K562 (cell line): ENCODE measurements at regions not wholly inside any gene's neighbourhood (a gene's known extent, or its start where the extent isn't known, plus 50 kb on each side); places are given as distances from the start of the nearest gene placed in this dataset.
A peak's percentile ranks its signal among the peaks of the same experiment; 100 is the strongest.

ENCODE experiments used
- ATF1 ChIP-seq, 2 experiments: fragments of 450-650 bp in 1 of 2; IDR thresholded peaks; 2 replicates each; pipeline ENCODE4 v1.6.1; 2016; ENCODE audit warnings: missing compliant biosample characterization in 1 of 2, missing genetic modification characterization in 1 of 2
- ATF7 ChIP-seq: fragments of 450-650 bp; IDR thresholded peaks from 2 replicates; pipeline ENCODE4 v1.7.1; 2014; ENCODE audit warnings: mild to moderate bottlenecking, moderate library complexity
- BHLHE40 ChIP-seq: IDR thresholded peaks from 2 replicates; pipeline ENCODE4 v1.6.1; 2011; ENCODE audit warnings: low read length, improper control_type of control experiment
- BRF1 ChIP-seq: IDR thresholded peaks from 3 replicates; pipeline ENCODE4 v1.6.1; 2011; ENCODE audit warnings: borderline replicate concordance, mild to moderate bottlenecking; ENCODE audit not compliant: insufficient read length; ENCODE audit errors: extremely low read depth
- CREB5 ChIP-seq: fragments of 250-450 bp; sonication (Bioruptor Pico); IDR thresholded peaks from 2 replicates; pipeline ENCODE4 v1.5.0; 2020; ENCODE audit warnings: mild to moderate bottlenecking
- FOXK2 ChIP-seq, 2 experiments: fragments of 450-650 bp; IDR thresholded peaks in 1 of 2; conservative IDR thresholded peaks in 1 of 2; 2 replicates each; pipeline ENCODE4 v1.6.1; 2016; ENCODE audit warnings: low read depth in 2 of 2, mild to moderate bottlenecking in 1 of 2
- FOXP1 ChIP-seq: sonication (generic); formaldehyde crosslinking; IDR thresholded peaks from 2 replicates; pipeline ENCODE4 v1.8.0; 2022; ENCODE audit warnings: mild to moderate bottlenecking, missing genetic modification reagents
- KDM1A ChIP-seq, 2 experiments: fragments of 450-650 bp; IDR thresholded peaks; 2 replicates each; pipeline ENCODE4 v1.6.1; 2016; ENCODE audit warnings: mild to moderate bottlenecking in 2 of 2
- L3MBTL2 ChIP-seq: fragments of 450-650 bp; IDR thresholded peaks from 2 replicates; pipeline ENCODE4 v1.6.1; 2016; ENCODE audit warnings: mild to moderate bottlenecking, moderate library complexity
- MCM3 ChIP-seq: fragments of 450-650 bp; IDR thresholded peaks from 2 replicates; pipeline ENCODE4 v1.6.1; 2016
- NFE2 ChIP-seq: IDR thresholded peaks from 2 replicates; pipeline ENCODE4 v1.6.1; 2014; ENCODE audit warnings: antibody characterized with exemption, low read depth
- NFRKB ChIP-seq: fragments of 450-650 bp; IDR thresholded peaks from 2 replicates; pipeline ENCODE4 v1.6.1; 2016; ENCODE audit warnings: low read depth
- NR2C2 ChIP-seq, 2 experiments: fragments of 200-800 bp in 1 of 2; sonication (Bioruptor generic) in 1 of 2; sonication (generic) in 1 of 2; formaldehyde crosslinking in 1 of 2; IDR thresholded peaks; 2 replicates each; pipeline versions ENCODE4 v1.6.1 to v1.8.0; 2016 to 2022; ENCODE audit warnings: mild to moderate bottlenecking in 1 of 2, missing compliant biosample characterization in 1 of 2, missing genetic modification characterization in 1 of 2, missing genetic modification reagents in 1 of 2
- POLR2H ChIP-seq: IDR thresholded peaks from 2 replicates; pipeline ENCODE4 v1.6.1; 2016; ENCODE audit warnings: missing genetic modification characterization, low read depth, mild to moderate bottlenecking, control low read depth, missing compliant biosample characterization, moderate library complexity
- SOX6 ChIP-seq: fragments of 450-650 bp; IDR thresholded peaks from 2 replicates; pipeline ENCODE4 v1.6.1; 2014; ENCODE audit warnings: mild to moderate bottlenecking
- TRIM24 ChIP-seq, 2 experiments: fragments of 450-650 bp; IDR thresholded peaks; 2 replicates each; pipeline ENCODE4 v1.6.1; 2016
- ZNF584 ChIP-seq: fragments of 200-800 bp; sonication (Bioruptor generic); IDR thresholded peaks from 2 replicates; pipeline ENCODE4 v1.6.1; 2016; ENCODE audit warnings: low read depth, mild to moderate bottlenecking, missing genetic modification characterization, missing compliant biosample characterization
- ZNF609 ChIP-seq: sonication (generic); formaldehyde crosslinking; IDR thresholded peaks from 2 replicates; pipeline ENCODE4 v1.8.1; 2023; ENCODE audit warnings: missing genetic modification reagents, mild to moderate bottlenecking, borderline replicate concordance
- ZSCAN29 ChIP-seq: fragments of 450-650 bp; IDR thresholded peaks from 2 replicates; pipeline ENCODE4 v1.6.1; 2017
- ZSCAN32 ChIP-seq: fragments of 450-650 bp; formaldehyde crosslinking; IDR thresholded peaks from 2 replicates; pipeline ENCODE4 v1.4.0; 2020; ENCODE audit warnings: mild to moderate bottlenecking, moderate library complexity
- TF ChIP-seq, protein P1 (sequence below): fragments of 450-650 bp; formaldehyde crosslinking; IDR thresholded peaks from 2 replicates; pipeline ENCODE4 v1.4.0; 2020; ENCODE audit warnings: mild to moderate bottlenecking, moderate library complexity

DNA sequence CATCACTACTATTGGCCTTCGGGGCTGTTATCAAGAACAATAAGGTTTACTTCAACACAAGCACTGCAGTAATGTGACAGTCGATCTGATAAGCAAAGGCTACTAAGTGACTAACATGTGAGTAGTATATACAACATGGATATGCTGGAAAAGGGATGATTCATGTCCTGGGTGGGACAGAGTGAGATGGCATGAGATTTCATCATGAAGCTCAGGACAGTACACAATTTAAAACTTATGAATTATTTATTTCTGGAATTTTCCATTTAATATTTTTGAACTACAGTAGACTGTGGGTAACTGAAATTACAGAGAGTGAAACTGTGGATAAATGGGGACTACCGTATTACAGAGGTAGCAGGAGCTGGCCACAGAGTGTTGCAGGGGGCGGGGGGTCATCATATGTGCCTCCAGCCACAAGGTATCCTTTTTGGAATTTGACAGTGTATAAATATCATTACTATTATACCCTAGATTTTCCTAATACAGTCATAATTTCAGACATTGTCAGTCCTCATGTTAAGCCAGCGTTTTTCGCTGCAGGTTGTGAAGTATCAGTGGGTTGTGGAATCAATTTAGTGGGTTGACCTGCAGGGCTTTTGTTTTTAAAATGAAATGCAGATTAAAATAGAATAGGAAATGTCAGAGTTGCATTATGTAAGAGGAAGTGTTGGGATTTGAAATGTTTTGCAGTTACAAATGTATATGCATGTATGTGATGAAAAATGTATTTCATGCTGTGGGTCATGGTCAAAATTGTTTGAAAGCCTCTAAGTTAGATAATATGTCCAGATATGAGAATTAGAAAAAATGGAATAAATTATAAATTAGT is 148.0 kb upstream of the NUDT4 start (continued):
- peak; percentile 74 for TF ChIP-seq NFE2
- peak; percentile 74 to 84; a peak in 3 of 4 replicates for TF ChIP-seq KDM1A (IDR thresholded peaks at IDR 0.05)
- no peak for TF ChIP-seq CREB5 (CRISPR knock-in tag)
- TF ChIP-seq FOXP1 (CRISPR knock-in tag): no peak
- TF ChIP-seq BHLHE40: peak; percentile 81; the same call in 1 of the 2 replicates
- peak; percentile 87 to 89 for TF ChIP-seq FOXK2 (conservative IDR thresholded peaks at IDR 0.05 in 1 of 2, IDR thresholded peaks at IDR 0.05 in 1 of 2; ENCODE audit: low read depth in 2 of 2)
- peak; percentile 30; the same call in 1 of the 2 replicates for TF ChIP-seq POLR2H (tag)
- TF ChIP-seq MCM3: no peak
- peak; percentile 51; the same call in 1 of the 2 replicates for TF ChIP-seq L3MBTL2
- no peak for TF ChIP-seq ZSCAN32
- TF ChIP-seq, protein P1, sequence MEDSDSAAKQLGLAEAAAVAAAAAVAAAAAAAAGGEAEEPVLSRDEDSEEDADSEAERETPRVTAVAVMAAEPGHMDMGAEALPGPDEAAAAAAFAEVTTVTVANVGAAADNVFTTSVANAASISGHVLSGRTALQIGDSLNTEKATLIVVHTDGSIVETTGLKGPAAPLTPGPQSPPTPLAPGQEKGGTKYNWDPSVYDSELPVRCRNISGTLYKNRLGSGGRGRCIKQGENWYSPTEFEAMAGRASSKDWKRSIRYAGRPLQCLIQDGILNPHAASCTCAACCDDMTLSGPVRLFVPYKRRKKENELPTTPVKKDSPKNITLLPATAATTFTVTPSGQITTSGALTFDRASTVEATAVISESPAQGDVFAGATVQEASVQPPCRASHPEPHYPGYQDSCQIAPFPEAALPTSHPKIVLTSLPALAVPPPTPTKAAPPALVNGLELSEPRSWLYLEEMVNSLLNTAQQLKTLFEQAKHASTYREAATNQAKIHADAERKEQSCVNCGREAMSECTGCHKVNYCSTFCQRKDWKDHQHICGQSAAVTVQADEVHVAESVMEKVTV (CRISPR knock-in tag): peak; percentile 18; the same call in 1 of the 2 replicates
- TF ChIP-seq ZSCAN29: no peak
- TF ChIP-seq SOX6: peak; percentile 98
- TF ChIP-seq ATF7: peak; percentile 92
- TF ChIP-seq ATF1 (CRISPR knock-in tag; IDR thresholded peaks at IDR 0.05): no peak
- TF ChIP-seq ATF1 (tag; IDR thresholded peaks at IDR 0.05): 0 out of 2 replicates have a peak, but pooled peaks have one; percentile 23
- TF ChIP-seq TRIM24 (IDR thresholded peaks at IDR 0.05): peak; percentile 93 to 97
- TF ChIP-seq BRF1: no peak
- peak; percentile 88 for TF ChIP-seq ZNF584 (CRISPR knock-in tag)
- no peak for TF ChIP-seq ZNF609
- peak; percentile 84; the same call in 1 of the 2 replicates for TF ChIP-seq NFRKB
- TF ChIP-seq NR2C2 (CRISPR knock-in tag; IDR thresholded peaks at IDR 0.05): no peak
- peak; percentile 48; the same call in 1 of the 2 replicates for TF ChIP-seq NR2C2 (tag; IDR thresholded peaks at IDR 0.05)
